Stimulated activated CD4-positive, alpha-beta T cell treated with anti-CD3 and anti-CD28 coated beads, Interleukin-4, amount 100 ng/mL, for 24 hours (primary cell): ENCODE measurements at regions not wholly inside any gene's neighbourhood (a gene's known extent, or its start where the extent isn't known, plus 50 kb on each side); places are given as distances from the start of the nearest gene placed in this dataset.
"Not testable (repeated sequence)": the region's sequence is repeated elsewhere in the genome, so short reads cannot be mapped to it uniquely, and the experiment has no call there.

Experiments
- DNase-seq: peaks from one replicate; pipeline ENCODE4 v3.0.0-alpha.2; 2020

- no peak for DNase-seq
Observed at GRCh38 chr18:56487801-56488200, 150.6 kb downstream of the TXNL1 start.

DNA sequence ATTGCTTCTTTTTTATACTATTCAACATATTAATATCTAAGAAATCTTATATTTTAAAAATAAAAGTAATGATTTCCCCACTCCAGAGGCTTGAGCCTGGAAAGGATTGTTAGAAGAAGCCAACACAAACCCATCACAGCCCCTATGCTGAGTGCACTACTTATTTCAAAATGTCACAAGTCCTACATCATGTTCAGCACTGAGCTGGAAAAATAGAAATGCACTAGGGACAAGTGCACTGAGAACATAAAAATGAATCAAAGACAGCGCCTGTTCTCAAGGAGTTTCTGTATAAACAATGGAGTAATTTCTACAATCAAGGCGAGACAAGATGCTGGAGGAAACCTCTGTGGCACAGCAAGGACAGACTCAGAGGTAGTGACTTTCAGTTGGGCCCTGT is 155.0 kb downstream of the TXNL1 start:
- no peak for DNase-seq

GRCh38 chr18:56482813-56483212 is 155.6 kb downstream of the TXNL1 start:
- DNase-seq: not testable (repeated sequence)

GRCh38 chr18:56481751-56482150 is 156.6 kb downstream of the TXNL1 start:
- no peak for DNase-seq

GRCh38 chr18:56479841-56480240 is 158.6 kb downstream of the TXNL1 start:
- DNase-seq: no peak

DNA sequence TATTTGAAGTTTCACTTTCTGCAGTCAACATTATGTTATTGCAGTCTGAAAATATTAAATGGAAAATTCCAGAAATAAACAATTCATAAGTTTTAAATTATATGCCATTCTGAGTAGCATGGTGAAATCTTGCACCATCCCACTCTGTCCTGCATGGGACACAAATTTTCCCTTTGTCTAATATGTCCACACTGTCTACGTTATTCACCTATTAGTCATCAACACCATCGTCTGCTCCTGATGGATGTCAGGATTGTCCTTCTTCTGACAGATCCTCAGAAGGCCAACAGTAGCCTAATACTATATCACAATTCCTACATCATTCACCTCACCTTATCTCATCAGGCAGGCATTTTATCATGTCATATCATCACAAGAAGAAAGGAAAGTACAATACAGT is 163.1 kb downstream of the TXNL1 start:
- DNase-seq: no peak

- DNase-seq: no peak
Observed at GRCh38 chr18:56473400-56474024, 164.9 kb downstream of the TXNL1 start.

GRCh38 chr18:56470406-56471351 is 167.7 kb downstream of the TXNL1 start:
- no peak for DNase-seq

GRCh38 chr18:56469582-56469981 is 168.8 kb downstream of the TXNL1 start:
- no peak for DNase-seq

DNA sequence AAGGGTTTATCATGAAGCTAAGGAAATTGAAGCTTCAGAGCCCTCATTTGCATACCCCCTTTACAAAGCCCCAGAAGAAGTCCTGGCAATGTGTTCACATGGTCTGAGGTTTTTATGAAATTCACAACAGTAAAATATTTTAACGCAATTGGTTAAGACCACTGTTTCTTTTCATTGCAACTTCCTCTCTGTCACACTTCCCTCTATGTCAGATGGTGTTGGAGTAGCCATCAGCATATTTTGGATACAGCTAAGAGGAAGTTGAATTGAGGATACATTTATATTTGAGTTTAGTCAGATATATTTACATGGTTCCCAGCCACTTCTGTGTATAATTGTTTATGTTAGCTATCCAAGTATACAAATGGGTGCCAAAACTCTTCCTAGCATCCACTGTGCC is 170.0 kb downstream of the TXNL1 start:
- DNase-seq: no peak

GRCh38 chr18:56462276-56462675 is 176.1 kb downstream of the TXNL1 start:
- DNase-seq: no peak

GRCh38 chr18:56461151-56461550 is 177.2 kb downstream of the TXNL1 start:
- no peak for DNase-seq

GRCh38 chr18:56460581-56460980 is 177.8 kb downstream of the TXNL1 start:
- no peak for DNase-seq

DNA sequence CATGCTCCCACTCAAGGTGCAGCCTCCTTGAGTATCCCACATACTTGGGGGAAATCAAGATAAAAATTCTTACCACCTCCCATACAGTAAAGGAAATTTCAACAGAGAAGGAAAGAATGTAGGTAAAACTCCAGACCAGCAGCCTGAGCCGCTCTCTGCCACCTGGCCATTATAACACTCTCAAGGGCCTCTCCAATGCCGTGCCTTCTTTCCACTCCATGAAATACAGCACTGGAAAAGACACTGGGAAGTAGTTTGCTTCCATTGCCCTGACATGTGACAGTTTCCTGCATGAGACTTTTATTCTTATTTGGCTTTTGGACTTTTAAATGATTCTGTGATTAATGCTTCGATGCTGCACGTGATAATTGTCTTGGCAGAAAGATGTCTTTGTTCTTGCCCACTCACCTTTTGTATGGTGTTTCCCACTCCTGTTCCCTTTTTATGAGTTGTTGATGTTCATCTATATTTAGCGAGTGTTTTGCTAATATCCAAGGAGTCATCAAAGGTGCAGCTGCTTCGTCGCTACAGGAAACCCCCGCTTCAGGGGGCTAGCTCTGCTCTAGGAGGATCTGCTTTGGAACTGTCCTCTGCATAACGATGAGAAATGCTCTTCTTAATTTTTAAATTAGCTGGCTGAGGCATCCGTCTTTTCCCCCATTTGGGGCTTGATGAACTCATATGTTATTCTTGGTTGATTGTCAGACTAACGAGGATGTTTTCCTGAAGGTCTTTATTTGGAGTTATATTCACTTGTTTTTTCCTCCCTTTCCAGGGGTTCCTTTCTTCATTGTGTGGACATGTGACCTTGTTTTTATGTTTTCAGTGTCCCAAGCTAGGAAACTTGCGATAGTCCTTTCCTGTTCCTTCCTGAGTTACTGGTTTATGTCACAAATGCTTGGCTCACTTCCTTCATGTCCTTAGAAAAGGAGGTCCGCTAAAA is 179.4 kb downstream of the TXNL1 start:
- DNase-seq: no peak

GRCh38 chr18:56455874-56456273 is 182.5 kb downstream of the TXNL1 start:
- DNase-seq: no peak

DNA sequence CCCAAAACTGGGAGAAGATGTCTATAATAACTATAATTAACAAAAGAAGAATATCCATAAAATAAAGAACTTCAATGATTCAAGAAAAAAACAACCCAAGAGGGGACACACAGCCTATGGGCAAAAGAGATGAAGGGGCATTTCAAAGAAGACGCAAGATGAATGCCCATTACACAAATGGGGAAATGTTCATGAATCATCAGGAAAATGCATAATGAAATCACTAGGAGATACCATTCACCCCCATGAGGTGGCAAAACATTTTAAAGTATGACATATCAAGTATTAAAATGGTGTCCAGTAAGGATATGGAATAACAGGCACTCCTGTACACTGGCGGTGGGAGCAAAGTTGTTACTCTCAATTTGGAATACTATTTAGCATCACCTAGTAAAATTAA is 183.3 kb downstream of the TXNL1 start:
- no peak for DNase-seq

GRCh38 chr18:56453631-56454030 is 184.8 kb downstream of the TXNL1 start:
- DNase-seq: no peak

GRCh38 chr18:56451188-56451587 is 187.2 kb downstream of the TXNL1 start:
- DNase-seq: no peak

DNA sequence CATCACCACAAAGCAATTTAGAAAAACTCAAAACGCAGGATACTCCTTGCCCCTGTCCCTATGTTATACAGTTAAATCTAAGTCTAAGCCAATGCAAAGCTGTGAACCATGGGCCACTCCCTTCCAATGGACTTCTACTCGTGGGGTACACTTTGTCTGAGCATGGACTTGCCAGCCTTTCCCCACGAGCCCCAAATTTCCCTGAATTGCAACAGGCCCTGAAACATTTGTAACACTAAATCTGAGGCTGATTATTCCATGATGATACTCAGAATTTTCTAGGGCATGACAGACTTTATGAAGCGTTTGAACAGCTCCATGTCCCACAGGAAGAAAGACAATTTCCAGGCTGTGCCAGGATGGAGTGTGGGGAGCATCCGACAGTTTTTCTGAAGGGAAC is 189.6 kb downstream of the TXNL1 start:
- no peak for DNase-seq

DNA sequence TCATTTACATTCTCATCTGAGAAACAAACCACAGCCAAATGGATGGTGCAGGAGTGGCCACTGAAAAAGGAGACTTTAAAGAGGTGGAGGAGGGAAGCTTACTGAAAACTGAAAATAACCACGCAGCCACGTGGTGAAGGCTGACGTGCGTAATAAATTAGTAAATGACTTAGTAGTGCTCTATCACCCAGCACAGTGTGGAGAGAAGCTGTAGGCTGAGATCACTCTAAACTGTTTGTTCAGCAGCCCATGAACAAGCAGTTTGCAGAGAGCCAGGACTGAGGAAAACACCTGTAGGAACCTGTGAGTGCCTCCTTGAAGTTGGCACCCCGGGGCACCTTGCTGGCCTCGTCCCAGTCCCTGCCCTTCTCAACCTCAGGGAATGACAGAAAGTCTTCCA is 193.0 kb downstream of the TXNL1 start:
- DNase-seq: no peak

GRCh38 chr18:56444201-56444600 is 194.2 kb downstream of the TXNL1 start:
- DNase-seq: no peak

DNA sequence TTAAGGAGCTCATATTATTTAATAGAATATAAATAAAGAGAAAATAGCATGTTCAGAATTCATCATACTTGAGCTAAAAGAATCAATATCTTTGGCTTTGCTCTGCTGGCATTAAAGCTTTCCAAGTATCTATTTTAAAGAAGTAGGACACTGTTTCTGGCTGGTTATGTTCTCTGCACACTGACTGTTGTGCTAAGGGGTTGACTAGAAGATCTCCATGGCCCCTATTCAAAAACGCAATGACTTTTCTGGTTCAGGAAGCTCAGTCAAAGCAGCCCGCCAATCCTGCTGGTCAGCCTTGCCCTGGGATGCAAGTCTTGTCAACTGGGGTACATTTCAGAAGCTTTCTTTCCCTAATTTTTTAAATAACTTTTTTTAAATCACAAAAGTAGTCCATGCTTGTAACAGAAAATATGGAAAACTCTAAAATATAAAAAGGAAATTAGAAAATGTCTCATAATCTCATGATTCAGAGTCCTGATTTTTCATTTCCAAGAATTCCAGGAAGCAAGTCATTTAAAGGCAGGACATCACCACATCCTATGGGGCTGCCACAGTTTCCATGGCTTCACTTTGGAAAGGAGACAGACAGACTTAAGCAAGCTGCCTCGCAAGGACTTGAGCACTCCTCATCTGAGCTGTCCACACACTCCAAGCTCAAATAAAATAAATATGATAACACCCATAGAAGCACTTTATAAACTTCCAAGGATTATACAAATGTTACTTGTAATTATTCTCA is 195.1 kb downstream of the TXNL1 start:
- no peak for DNase-seq

GRCh38 chr18:56438480-56438879 is 199.9 kb downstream of the TXNL1 start:
- DNase-seq: not testable (repeated sequence)
